Neural cell (in vitro differentiated cells): ENCODE measurements at regions not wholly inside any gene's neighbourhood (a gene's known extent, or its start where the extent isn't known, plus 50 kb on each side); places are given as distances from the start of the nearest gene placed in this dataset.

Source experiments
- H2AFZ ChIP-seq: fragments of 200-600, 300-800 bp; sonication (generic), shearing (Covaris generic); 2 replicates; pipeline ENCODE4 v1.6.0; 2014; ENCODE audit warnings: low read depth, mild to moderate bottlenecking, antibody characterized with exemption, low read length, moderate library complexity
- H3F3A ChIP-seq: fragments of 200-600 bp; shearing (Covaris generic); 2 replicates; pipeline ENCODE4 v1.6.1; 2016; ENCODE audit warnings: mild to moderate bottlenecking, moderate library complexity, mixed read lengths, antibody characterized with exemption, low read length; ENCODE audit not compliant: insufficient read depth, poor library complexity, severe bottlenecking
- H3K27ac ChIP-seq: fragments of 200-600, 300-800 bp; sonication (generic), shearing (Covaris generic); 2 replicates; pipeline ENCODE4 v1.5.1; 2014; ENCODE audit warnings: mild to moderate bottlenecking, low read length, moderate library complexity
- H3K27me3 ChIP-seq: fragments of 300-800, 200-600 bp; sonication (generic), shearing (Covaris generic); 2 replicates; pipeline ENCODE4 v1.6.0; 2014; ENCODE audit warnings: mild to moderate bottlenecking, low read depth, low read length, moderate library complexity; ENCODE audit not compliant: insufficient read depth
- H3K36me3 ChIP-seq: fragments of 300-800, 200-600 bp; sonication (generic), shearing (Covaris generic); 2 replicates; pipeline ENCODE4 v1.5.1; 2014; ENCODE audit warnings: mild to moderate bottlenecking, antibody characterized with exemption, low read length, moderate library complexity; ENCODE audit not compliant: insufficient read depth
- H3K4me2 ChIP-seq: fragments of 300-800, 200-600 bp; sonication (generic), shearing (Covaris generic); 2 replicates; pipeline ENCODE4 v1.6.0; 2014; ENCODE audit warnings: mild to moderate bottlenecking, low read length
- H3K4me3 ChIP-seq: fragments of 300-800, 200-600 bp; sonication (generic), shearing (Covaris generic); 2 replicates; pipeline ENCODE4 v1.5.1; 2014; ENCODE audit warnings: mild to moderate bottlenecking, low read length, moderate library complexity
- H3K79me2 ChIP-seq: fragments of 200-600 bp; shearing (Covaris generic); replicated peaks from 2 replicates; pipeline ENCODE4 v1.6.0; 2014; ENCODE audit warnings: mild to moderate bottlenecking, low read length, moderate library complexity; ENCODE audit not compliant: insufficient read depth
- H3K9ac ChIP-seq: fragments of 300-800, 200-600 bp; sonication (generic), shearing (Covaris generic); 2 replicates; pipeline ENCODE4 v1.6.1; 2016; ENCODE audit warnings: mild to moderate bottlenecking, low read length, mixed read lengths
- H3K9me2 ChIP-seq: fragments of 200-600 bp; shearing (Covaris generic); 2 replicates; pipeline ENCODE4 v1.6.1; 2016; ENCODE audit warnings: mild to moderate bottlenecking, low read length, mixed read lengths; ENCODE audit not compliant: insufficient read depth
- H3K9me3 ChIP-seq: fragments of 200-600, 300-800 bp; sonication (generic), shearing (Covaris generic); 2 replicates; pipeline ENCODE4 v1.6.1; 2016; ENCODE audit warnings: mild to moderate bottlenecking, mixed run types, low read length, moderate library complexity, mixed read lengths
- H4K20me1 ChIP-seq: fragments of 200-600 bp; shearing (Covaris generic); 2 replicates; pipeline ENCODE4 v1.6.1; 2016; ENCODE audit warnings: mild to moderate bottlenecking, mixed run types; ENCODE audit not compliant: insufficient read depth
- CTCF ChIP-seq: fragments of 450-650 bp; IDR thresholded peaks from 2 replicates; pipeline ENCODE4 v1.5.1; 2014; ENCODE audit warnings: antibody characterized with exemption, mild to moderate bottlenecking, moderate library complexity; ENCODE audit not compliant: poor library complexity, severe bottlenecking
- EP300 ChIP-seq: fragments of 450-650 bp; conservative IDR thresholded peaks from 2 replicates; pipeline ENCODE4 v1.6.1; 2014; ENCODE audit warnings: antibody characterized with exemption, mild to moderate bottlenecking, moderate library complexity; ENCODE audit not compliant: poor library complexity, severe bottlenecking
- EZH2 ChIP-seq: fragments of 200-600, 300-800 bp; shearing (Covaris generic), sonication (generic); IDR thresholded peaks from 2 replicates; pipeline ENCODE4 v1.6.1; 2014; ENCODE audit warnings: antibody characterized with exemption, low read length, borderline replicate concordance, mild to moderate bottlenecking; ENCODE audit not compliant: insufficient read depth, poor library complexity, severe bottlenecking
- MXI1 ChIP-seq: fragments of 450-650 bp; conservative IDR thresholded peaks from 2 replicates; pipeline ENCODE4 v1.6.1; 2014; ENCODE audit warnings: antibody characterized with exemption, mild to moderate bottlenecking; ENCODE audit not compliant: poor library complexity, severe bottlenecking
- POLR2AphosphoS5 ChIP-seq: IDR thresholded peaks from 2 replicates; pipeline ENCODE4 v1.6.1; 2012
- RAD21 ChIP-seq: fragments of 450-650 bp; conservative IDR thresholded peaks from 2 replicates; pipeline ENCODE4 v1.6.1; 2014; ENCODE audit warnings: antibody characterized with exemption, mild to moderate bottlenecking, moderate library complexity
- SMC3 ChIP-seq: fragments of 450-650 bp; conservative IDR thresholded peaks from 2 replicates; pipeline ENCODE4 v1.6.1; 2014; ENCODE audit warnings: antibody characterized with exemption, mild to moderate bottlenecking, moderate library complexity; ENCODE audit not compliant: poor library complexity
- TAF1 ChIP-seq: IDR thresholded peaks from 2 replicates; pipeline ENCODE4 v1.6.1; 2012; ENCODE audit warnings: low read depth
- TF ChIP-seq, protein P1 (sequence below): IDR thresholded peaks from 2 replicates; pipeline ENCODE4 v1.6.1; 2012; ENCODE audit warnings: borderline replicate concordance

GRCh38 chr2:142718576-142719155 is 158.8 kb upstream of the KYNU start:
- Histone ChIP-seq H3K4me2 (no peak overlapping the region), H2AFZ (no peak overlapping the region), H3K27me3 (no peaks in the 10 kb centered on the region), H3K9me2 (no peaks in the 10 kb centered on the region), H3K4me3 (no peak overlapping the region), H3K79me2 (no peaks in the 10 kb centered on the region), H3F3A (no peaks in the 10 kb centered on the region), H4K20me1 (no peaks in the 10 kb centered on the region), H3K27ac (no peak overlapping the region), H3K9me3 (no peaks in the 10 kb centered on the region), H3K9ac (no peak overlapping the region), H3K36me3 (no peaks in the 10 kb centered on the region)
- TF ChIP-seq CTCF: no peak
- no peak for TF ChIP-seq RAD21
- TF ChIP-seq EP300: no peak
- TF ChIP-seq MXI1: no peak
- no peak for TF ChIP-seq TAF1
- TF ChIP-seq POLR2AphosphoS5: no peak
- no peak for TF ChIP-seq EZH2
- no peak for TF ChIP-seq SMC3
- TF ChIP-seq, protein P1, sequence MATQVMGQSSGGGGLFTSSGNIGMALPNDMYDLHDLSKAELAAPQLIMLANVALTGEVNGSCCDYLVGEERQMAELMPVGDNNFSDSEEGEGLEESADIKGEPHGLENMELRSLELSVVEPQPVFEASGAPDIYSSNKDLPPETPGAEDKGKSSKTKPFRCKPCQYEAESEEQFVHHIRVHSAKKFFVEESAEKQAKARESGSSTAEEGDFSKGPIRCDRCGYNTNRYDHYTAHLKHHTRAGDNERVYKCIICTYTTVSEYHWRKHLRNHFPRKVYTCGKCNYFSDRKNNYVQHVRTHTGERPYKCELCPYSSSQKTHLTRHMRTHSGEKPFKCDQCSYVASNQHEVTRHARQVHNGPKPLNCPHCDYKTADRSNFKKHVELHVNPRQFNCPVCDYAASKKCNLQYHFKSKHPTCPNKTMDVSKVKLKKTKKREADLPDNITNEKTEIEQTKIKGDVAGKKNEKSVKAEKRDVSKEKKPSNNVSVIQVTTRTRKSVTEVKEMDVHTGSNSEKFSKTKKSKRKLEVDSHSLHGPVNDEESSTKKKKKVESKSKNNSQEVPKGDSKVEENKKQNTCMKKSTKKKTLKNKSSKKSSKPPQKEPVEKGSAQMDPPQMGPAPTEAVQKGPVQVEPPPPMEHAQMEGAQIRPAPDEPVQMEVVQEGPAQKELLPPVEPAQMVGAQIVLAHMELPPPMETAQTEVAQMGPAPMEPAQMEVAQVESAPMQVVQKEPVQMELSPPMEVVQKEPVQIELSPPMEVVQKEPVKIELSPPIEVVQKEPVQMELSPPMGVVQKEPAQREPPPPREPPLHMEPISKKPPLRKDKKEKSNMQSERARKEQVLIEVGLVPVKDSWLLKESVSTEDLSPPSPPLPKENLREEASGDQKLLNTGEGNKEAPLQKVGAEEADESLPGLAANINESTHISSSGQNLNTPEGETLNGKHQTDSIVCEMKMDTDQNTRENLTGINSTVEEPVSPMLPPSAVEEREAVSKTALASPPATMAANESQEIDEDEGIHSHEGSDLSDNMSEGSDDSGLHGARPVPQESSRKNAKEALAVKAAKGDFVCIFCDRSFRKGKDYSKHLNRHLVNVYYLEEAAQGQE: no peak

DNA sequence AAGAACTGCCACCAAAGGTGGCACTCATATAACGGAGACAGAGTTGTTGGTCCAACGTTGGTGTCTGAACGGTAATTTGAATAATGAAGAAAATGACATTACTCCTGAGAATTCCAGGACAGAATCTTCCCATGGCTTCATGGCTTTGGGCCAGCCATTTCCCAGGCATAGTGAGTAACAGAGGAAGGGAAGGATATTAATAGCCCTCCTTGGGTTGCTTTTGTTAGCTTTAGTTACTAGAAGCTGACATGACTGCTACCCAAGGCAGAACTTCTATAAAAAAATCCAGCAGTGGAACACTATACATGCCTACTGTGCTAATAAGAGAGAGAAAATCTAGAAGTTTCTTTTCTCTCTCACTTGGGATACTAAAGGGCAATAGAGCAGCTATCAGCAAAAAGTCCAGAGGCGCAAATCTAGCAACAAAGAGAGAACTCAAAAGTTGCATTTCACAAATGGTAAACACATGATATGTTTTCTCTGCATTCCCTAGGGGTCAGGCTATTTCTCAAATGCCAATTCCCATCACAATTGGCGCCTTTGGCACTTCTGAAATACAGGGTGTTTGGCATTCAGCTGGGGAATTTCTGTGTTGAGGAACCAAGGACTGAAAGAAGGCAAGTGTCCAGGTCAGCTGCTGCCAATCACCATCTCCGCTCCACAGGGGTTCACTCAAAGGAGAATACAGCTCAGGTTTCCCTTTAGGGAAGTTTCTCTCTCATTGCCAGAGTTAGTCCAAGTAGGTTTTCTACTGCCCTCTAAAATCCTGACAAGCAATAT is 160.8 kb upstream of the KYNU start:
- no peak overlapping the region for H3K9ac ChIP-seq
- H4K20me1 ChIP-seq: no peaks in the 10 kb centered on the region
- H3K9me3 ChIP-seq: no peaks in the 10 kb centered on the region
- H2AFZ ChIP-seq: no peak overlapping the region
- no peaks in the 10 kb centered on the region for H3K79me2 ChIP-seq
- no peak overlapping the region for H3K4me2 ChIP-seq
- no peak overlapping the region for H3K4me3 ChIP-seq
- H3F3A ChIP-seq: no peaks in the 10 kb centered on the region
- TF ChIP-seq, protein P1: no peak
- no peak for TF ChIP-seq SMC3
- H3K36me3 ChIP-seq: no peaks in the 10 kb centered on the region
- no peaks in the 10 kb centered on the region for H3K27me3 ChIP-seq
- no peaks in the 10 kb centered on the region for H3K9me2 ChIP-seq
- no peak overlapping the region for H3K27ac ChIP-seq
